Activated effector memory CD4-positive, alpha-beta T cell treated with Interleukin-2 at 50 U/mL for 16 hours (primary cell): ENCODE measurements at regions not wholly inside any gene's neighbourhood (a gene's known extent, or its start where the extent isn't known, plus 50 kb on each side); places are given as distances from the start of the nearest gene placed in this dataset.

Experiments
- DNase-seq: peaks from one replicate; pipeline ENCODE4 v3.0.0-alpha.2; 2020

GRCh38 chr6:160911949-160912348, 79.6 kb upstream of the MAP3K4 start:
- no peak for DNase-seq

DNA sequence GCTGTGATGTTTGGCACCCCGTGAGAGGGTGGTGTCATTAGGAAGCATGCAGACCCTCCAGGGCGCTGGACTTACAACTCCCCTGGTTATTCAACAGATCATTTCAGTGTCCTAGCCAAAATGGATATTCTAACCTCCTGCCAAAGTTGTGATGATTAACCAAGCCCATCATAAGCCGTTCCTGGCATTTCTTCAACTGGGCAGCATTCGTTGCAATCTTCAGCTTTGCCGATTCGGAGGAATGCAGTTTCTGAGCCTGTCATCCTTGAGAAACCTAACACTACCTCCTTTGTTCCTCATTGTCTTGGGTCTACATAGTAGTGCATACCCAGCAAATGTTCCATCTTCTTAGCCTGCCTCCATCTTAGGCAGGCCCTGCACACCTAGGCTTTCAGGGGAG, 79.2 kb upstream of the MAP3K4 start:
- no peak for DNase-seq

GRCh38 chr6:160917572-160917971, 74.0 kb upstream of the MAP3K4 start:
- no peak for DNase-seq

GRCh38 chr6:160919723-160920440, 71.7 kb upstream of the MAP3K4 start:
- DNase-seq, result no peak

GRCh38 chr6:160921095-160921494, 70.5 kb upstream of the MAP3K4 start:
- no peak for DNase-seq

DNA sequence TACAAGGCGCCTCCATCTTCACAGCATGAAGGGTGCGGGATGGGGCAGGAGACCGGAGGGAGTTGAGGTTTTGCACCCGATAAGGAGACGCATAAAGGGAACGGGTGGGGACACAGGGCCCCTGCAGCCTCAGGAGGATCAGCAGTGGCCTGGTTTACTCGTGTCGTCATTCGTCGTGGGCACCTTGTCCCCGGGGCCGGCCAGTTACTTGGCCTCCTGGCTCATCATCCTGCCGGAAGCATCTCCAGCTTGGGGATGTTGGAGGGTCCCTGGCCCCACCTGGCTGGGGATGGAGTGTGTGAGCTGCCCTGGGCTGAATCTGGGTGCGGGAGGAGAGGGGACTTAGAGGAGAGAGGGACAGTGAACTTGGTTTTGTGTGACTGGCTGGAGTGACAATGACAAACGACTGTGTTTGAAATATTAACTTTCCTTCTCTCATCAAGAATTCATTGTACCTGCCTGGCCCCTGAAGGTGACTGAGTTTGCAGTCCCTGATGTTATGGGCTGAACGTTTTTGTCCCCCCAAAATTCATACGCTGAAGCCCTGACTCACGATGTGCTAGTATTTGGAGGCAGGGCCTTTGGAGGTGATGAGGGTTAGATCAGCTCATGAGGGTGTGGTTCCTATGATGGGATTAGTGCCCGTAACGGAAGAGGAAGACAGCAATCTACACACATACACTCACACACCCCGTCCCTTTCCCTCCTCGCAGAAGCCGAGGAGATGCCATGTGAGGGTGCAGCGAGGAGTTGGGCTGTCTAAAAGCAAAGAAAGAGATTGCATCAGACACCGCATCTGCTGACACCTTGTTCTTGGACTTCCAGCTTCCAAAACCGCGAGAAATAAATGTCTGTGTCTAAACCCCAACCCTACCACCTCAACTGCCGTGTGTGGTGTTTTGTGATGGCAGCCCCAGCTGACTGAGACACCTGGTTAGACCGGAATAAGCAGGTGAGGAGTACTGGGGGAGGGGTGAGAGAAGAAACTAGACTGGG, 65.0 kb upstream of the MAP3K4 start:
- no peak for DNase-seq

DNA sequence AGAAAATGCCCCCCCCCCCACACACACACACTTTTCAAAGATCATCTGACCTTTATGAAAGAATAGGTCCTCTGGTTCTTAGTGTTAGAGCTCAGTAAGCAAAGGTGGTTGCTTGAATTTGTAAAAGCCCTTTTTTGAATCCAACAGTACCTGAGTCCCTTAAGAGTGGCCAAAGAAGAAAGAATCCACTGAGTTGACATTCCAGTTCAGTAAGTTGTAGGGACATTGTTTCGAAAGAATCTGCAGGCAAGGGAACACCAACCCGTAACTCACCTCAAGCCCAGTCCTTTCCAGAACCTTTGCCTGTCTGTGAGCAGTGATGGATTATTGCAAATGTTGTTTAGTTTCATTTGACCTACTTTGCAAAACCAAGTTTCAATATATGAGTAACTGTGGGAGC, 64.2 kb upstream of the MAP3K4 start:
- DNase-seq, result no peak

DNA sequence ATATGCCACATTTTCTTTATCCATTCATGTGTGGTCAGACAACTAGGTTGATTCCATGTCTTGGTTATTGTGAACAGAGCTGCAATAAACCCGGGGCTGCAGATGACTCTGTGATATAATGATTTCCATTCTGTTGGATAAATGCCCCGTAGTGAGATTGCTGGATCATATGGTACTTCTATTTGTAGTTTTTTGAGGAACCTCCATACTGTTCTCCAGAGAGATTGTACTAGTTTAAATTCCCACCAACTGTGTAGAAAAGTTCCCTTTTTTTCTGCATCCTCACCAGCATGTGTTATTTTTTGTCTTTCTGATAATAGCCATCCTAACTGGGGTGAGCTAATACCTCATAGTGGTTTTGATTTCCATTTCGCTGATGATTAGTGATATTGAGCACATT, 62.2 kb upstream of the MAP3K4 start:
- DNase-seq, result no peak

DNA sequence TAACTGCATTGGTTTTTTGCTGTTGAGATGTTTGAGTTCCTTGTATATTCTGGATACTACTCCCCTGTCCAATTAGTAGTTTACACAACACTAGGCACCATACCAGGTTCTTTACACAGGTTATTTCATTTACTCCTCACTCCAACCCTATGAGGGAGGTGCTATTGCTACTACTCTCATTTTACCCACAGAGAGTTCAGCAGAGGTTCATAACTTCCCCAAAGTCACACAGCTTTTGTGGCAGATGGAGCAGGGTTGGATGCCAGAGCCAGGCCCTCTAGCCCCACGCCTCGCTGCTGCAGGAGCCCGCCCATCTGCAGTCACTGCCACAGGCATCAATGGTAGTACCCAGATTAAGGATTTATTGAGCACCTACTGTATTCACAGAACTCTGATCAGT, 61.7 kb upstream of the MAP3K4 start:
- DNase-seq, result no peak

DNA sequence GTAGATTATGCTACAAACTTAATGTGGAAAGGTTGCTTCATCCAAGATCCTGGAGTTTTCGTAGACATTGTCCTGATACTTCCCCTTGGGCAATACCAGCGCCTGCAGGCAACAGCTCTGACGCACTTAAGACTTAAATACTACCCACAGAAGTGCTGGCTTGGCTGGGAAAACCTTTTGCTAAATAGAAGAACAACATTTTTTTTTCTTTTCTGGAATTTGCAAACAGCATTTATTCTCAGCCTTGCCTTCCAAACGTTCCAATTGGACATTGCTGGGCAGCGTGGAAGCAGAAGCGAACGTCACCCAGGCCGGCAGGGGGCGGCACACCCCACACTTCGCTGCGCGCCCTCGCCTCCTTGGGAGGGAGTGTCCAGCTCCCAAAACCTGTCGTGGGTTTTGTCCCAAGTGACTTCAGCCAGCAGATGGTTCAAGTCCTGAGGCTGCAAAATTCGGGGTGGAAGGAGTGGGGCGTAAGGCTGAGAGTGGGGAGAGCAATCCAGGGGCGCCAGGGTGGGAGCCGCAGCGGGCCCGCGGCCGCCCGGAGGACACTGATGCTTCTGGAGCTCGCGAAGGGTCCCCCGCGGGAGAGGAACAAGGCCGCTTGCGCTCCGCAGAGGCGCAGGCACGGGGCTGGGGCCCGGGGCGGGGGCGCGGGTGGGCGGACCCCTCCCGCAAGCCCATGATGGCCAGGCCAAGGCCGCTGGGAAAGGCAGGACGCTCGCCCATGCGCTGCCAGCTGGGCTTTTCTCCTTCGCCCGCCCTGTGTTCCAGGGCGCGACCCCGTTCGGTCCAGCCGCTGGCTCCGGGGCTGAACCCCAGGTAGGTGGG, 60.8 kb upstream of the MAP3K4 start:
- DNase-seq, result peak; percentile 41

DNA sequence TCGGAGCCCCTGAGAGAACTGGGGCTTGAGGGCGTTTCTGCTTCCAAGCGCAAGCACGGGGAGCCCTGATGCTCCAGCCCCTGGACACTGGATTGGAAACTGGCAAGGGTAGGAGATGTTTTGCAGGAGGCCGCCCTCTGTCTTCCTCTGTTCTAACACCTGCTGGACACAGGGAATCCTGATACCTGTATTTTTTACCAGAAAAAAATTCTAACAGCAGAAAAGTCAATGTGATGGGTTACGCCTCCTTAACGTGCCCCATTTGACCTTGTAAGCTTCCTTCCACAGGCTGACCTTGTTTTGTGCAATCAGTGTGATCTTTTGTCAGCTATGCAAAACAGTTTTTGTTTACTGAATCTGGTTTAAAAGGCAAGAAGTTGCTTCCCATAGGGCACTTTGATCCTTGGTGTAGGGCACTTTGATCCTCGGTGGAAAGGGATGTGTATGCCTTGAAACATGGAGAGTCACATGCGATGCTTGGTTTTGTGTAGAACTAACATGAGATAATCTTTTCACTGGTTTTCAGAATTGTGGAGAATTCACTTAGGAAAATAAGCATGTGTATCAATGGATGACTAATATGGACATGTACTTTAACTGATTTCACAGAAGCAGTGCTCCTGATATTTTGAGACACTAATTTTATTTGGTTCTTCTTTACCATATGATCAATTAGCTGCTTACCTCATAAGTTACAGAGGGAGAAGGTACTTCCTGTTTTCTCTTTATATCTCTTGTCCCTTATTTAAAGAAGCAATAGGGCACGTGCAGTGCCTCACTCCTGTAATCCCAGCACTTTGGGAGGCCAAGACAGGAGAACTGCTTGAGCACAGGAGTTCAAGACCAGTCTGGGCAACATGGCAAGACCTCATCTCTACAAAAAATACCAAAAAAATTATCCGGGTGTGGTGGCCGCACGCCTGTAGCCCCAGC, 59.9 kb upstream of the MAP3K4 start:
- no peak for DNase-seq

GRCh38 chr6:160933256-160933655, 58.3 kb upstream of the MAP3K4 start:
- DNase-seq, result no peak

DNA sequence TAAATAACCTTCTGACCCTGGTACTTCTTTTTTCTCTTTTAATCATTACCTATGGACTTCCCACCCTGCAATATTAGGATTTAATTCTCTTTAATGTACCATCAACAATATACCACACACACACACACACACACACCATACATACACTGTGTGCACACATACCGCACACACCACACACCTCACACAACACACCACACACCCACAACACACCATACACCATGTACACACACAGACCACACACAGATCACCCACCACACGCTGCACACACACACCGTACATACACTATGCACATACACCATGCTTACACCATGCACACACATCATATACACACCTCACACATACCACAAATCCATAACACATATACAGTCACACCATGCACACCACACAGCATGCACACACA, 57.4 kb upstream of the MAP3K4 start:
- DNase-seq, result no peak

GRCh38 chr6:160940197-160940596, 51.4 kb upstream of the MAP3K4 start:
- no peak for DNase-seq
